ENCODE measurements at regions not wholly inside any gene's neighbourhood (a gene's known extent, or its start where the extent isn't known, plus 50 kb on each side); places are given as distances from the start of the nearest gene placed in this dataset.

- DNase-seq (ENCODE audit: low read depth) = no peak
These were observed 273.7 kb downstream of the UQCRFS1 start for GRCh38 chr19:28939236-28939635.

- no peak for DNase-seq (ENCODE audit: low read depth)
These were observed 276.9 kb downstream of the UQCRFS1 start for GRCh38 chr19:28936001-28936400.

GRCh38 chr19:28934631-28935030 lies 278.3 kb downstream of the UQCRFS1 start:
- no peak for DNase-seq (ENCODE audit: low read depth)

- DNase-seq (ENCODE audit: low read depth) = no peak
These were observed 279.9 kb downstream of the UQCRFS1 start for GRCh38 chr19:28933039-28933438.

- no peak for DNase-seq (ENCODE audit: low read depth)
These were observed 280.5 kb downstream of the UQCRFS1 start for GRCh38 chr19:28932446-28932845.

- no peak for DNase-seq (ENCODE audit: low read depth)
These were observed 283.9 kb downstream of the UQCRFS1 start for GRCh38 chr19:28929006-28929405.

GRCh38 chr19:28927456-28927855 lies 285.5 kb downstream of the UQCRFS1 start:
- DNase-seq (ENCODE audit: low read depth) = no peak

- DNase-seq (ENCODE audit: low read depth) = no peak
These were observed 292.5 kb downstream of the UQCRFS1 start for GRCh38 chr19:28920269-28921066.

GRCh38 chr19:28917621-28918020 lies 295.3 kb downstream of the UQCRFS1 start:
- DNase-seq (ENCODE audit: low read depth) = no peak

GRCh38 chr19:28915737-28916460 lies 297.1 kb downstream of the UQCRFS1 start:
- DNase-seq (ENCODE audit: low read depth) = no peak

GRCh38 chr19:28915202-28915601 lies 297.7 kb downstream of the UQCRFS1 start:
- DNase-seq (ENCODE audit: low read depth) = no peak

GRCh38 chr19:28914173-28914572 lies 298.8 kb downstream of the UQCRFS1 start:
- DNase-seq (ENCODE audit: low read depth) = no peak

GRCh38 chr19:28913626-28914025 lies 299.3 kb downstream of the UQCRFS1 start:
- no peak for DNase-seq (ENCODE audit: low read depth)

GRCh38 chr19:28908941-28909340 lies 304.0 kb downstream of the UQCRFS1 start:
- no peak for DNase-seq (ENCODE audit: low read depth)

- DNase-seq (ENCODE audit: low read depth) = no peak
These were observed 305.4 kb downstream of the UQCRFS1 start for GRCh38 chr19:28907534-28907933.

GRCh38 chr19:28905996-28906395 lies 307.0 kb downstream of the UQCRFS1 start:
- DNase-seq (ENCODE audit: low read depth) = peak; percentile 31

GRCh38 chr19:28899703-28900102 lies 313.2 kb downstream of the UQCRFS1 start:
- DNase-seq (ENCODE audit: low read depth) = no peak

GRCh38 chr19:28898249-28898648 lies 314.7 kb downstream of the UQCRFS1 start:
- DNase-seq (ENCODE audit: low read depth) = no peak

GRCh38 chr19:28889941-28890670 lies 322.8 kb downstream of the UQCRFS1 start:
- no peak for DNase-seq (ENCODE audit: low read depth)

- no peak for DNase-seq (ENCODE audit: low read depth)
These were observed 324.9 kb downstream of the UQCRFS1 start for GRCh38 chr19:28887920-28888618.

GRCh38 chr19:28886708-28887107 lies 326.2 kb downstream of the UQCRFS1 start:
- DNase-seq (ENCODE audit: low read depth) = no peak

- no peak for DNase-seq (ENCODE audit: low read depth)
These were observed 327.0 kb downstream of the UQCRFS1 start for GRCh38 chr19:28885965-28886364.
